ENCODE measurements at regions not wholly inside any gene's neighbourhood (a gene's known extent, or its start where the extent isn't known, plus 50 kb on each side); places are given as distances from the start of the nearest gene placed in this dataset.

- TF ChIP-seq HDGF (IDR thresholded peaks at IDR 0.05; ENCODE audit: borderline replicate concordance): no peak
- no peak for TF ChIP-seq L3MBTL2 (conservative IDR thresholded peaks at IDR 0.05)
- TF ChIP-seq ELF4 (IDR thresholded peaks at IDR 0.05): no peak
- TF ChIP-seq FOXM1 (IDR thresholded peaks at IDR 0.05; ENCODE audit: borderline replicate concordance): no peak
- TF ChIP-seq ZNF384 (IDR thresholded peaks at IDR 0.05): no peak
- no peak for TF ChIP-seq FOXK2 (IDR thresholded peaks at IDR 0.05)
- TF ChIP-seq BHLHE40 (IDR thresholded peaks at IDR 0.05; ENCODE audit: borderline replicate concordance): no peak
- TF ChIP-seq TARDBP (IDR thresholded peaks at IDR 0.05): no peak
- no peak for TF ChIP-seq ARNT (IDR thresholded peaks at IDR 0.05)
These were observed 184.5 kb downstream of the INO80D start for GRCh38 chr2:205901491-205901890.
